ENCODE measurements at regions not wholly inside any gene's neighbourhood (a gene's known extent, or its start where the extent isn't known, plus 50 kb on each side); places are given as distances from the start of the nearest gene placed in this dataset.

DNA sequence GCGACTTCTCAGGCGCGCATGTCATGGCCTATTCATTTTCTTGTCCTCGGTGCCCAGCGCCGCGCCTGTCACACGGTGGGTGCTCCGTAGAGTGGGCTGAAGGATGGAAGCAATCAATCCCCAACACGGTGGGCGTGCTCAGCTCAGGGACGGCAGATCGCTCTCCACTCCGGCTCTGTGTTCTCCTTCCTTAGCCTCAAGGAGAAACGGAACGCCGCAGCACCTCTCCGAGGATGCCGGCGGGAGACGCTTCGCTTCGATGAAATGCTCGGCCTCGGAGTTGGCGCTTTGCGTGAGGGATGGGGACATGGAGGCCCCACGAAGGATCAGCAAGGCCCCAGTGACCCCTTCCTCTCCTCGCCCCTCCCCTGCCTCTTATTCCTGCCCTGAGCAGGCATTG is 199.5 kb downstream of the C9orf50 start:
- H3K36me3 ChIP-seq = no peaks in the 10 kb centered on the region
- H3K27me3 ChIP-seq = no peaks in the 10 kb centered on the region
- no peak overlapping the region for H3K4me3 ChIP-seq
- H3K4me1 ChIP-seq = peaks cover 9 to 21% (median 11%) of the 10 kb centered on the region in 4 donors
- peak overlapping the region in 1 of 5 donors; percentile 0 for H3K27ac ChIP-seq
- TF ChIP-seq POLR2AphosphoS5 (IDR thresholded peaks at IDR 0.05) = no peak
- TF ChIP-seq EP300 (IDR thresholded peaks at IDR 0.05) = no peak
- intact Hi-C loops (cut with DNase I; ENCODE audit: low total_unique reads) = no loop called here
- H3K9me3 ChIP-seq = no peaks in the 10 kb centered on the region
- DNase-seq = no peak
- 85 to 91% (median 89%) methylated on average over 28 to 29 of the region's 29 CpGs for WGBS, 5 donors

- H3K4me1 ChIP-seq = peaks cover 10 to 28% (median 14%) of the 10 kb centered on the region in 4 donors
- H3K27me3 ChIP-seq = no peaks in the 10 kb centered on the region
- H3K9me3 ChIP-seq = no peaks in the 10 kb centered on the region
- 83 to 90% (median 87%) methylated on average over 9 to 10 of the region's 10 CpGs for WGBS, 5 donors
- H3K4me3 ChIP-seq = no peak overlapping the region
- no peaks in the 10 kb centered on the region for H3K36me3 ChIP-seq
- no peak for DNase-seq
- H3K27ac ChIP-seq = no peak overlapping the region
- intact Hi-C loops (cut with DNase I; ENCODE audit: low total_unique reads) = no loop called here
- TF ChIP-seq, protein P1, sequence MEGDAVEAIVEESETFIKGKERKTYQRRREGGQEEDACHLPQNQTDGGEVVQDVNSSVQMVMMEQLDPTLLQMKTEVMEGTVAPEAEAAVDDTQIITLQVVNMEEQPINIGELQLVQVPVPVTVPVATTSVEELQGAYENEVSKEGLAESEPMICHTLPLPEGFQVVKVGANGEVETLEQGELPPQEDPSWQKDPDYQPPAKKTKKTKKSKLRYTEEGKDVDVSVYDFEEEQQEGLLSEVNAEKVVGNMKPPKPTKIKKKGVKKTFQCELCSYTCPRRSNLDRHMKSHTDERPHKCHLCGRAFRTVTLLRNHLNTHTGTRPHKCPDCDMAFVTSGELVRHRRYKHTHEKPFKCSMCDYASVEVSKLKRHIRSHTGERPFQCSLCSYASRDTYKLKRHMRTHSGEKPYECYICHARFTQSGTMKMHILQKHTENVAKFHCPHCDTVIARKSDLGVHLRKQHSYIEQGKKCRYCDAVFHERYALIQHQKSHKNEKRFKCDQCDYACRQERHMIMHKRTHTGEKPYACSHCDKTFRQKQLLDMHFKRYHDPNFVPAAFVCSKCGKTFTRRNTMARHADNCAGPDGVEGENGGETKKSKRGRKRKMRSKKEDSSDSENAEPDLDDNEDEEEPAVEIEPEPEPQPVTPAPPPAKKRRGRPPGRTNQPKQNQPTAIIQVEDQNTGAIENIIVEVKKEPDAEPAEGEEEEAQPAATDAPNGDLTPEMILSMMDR (IDR thresholded peaks at IDR 0.05) = no peak
- no peak for TF ChIP-seq POLR2AphosphoS5 (IDR thresholded peaks at IDR 0.05)
- TF ChIP-seq EP300 (IDR thresholded peaks at IDR 0.05) = no peak
- TF ChIP-seq POLR2A (IDR thresholded peaks at IDR 0.05) = no peak
Observed at GRCh38 chr9:129420721-129421120, 200.2 kb downstream of the C9orf50 start.

GRCh38 chr9:129419382-129419899 is 201.5 kb downstream of the C9orf50 start:
- H3K4me3 ChIP-seq = no peak overlapping the region
- 82 to 87% (median 84%) methylated on average over 7 of the region's 7 CpGs for WGBS, 5 donors
- no peaks in the 10 kb centered on the region for H3K27me3 ChIP-seq
- H3K9me3 ChIP-seq = no peaks in the 10 kb centered on the region
- TF ChIP-seq EP300 (IDR thresholded peaks at IDR 0.05) (no peak), POLR2AphosphoS5 (IDR thresholded peaks at IDR 0.05) (no peak)
- peaks cover 22 to 38% (median 24%) of the 10 kb centered on the region in 4 donors for H3K4me1 ChIP-seq
- intact Hi-C loops (cut with DNase I; ENCODE audit: low total_unique reads) = no loop called here
- H3K27ac ChIP-seq = no peak overlapping the region
- H3K36me3 ChIP-seq = no peaks in the 10 kb centered on the region
- DNase-seq = no peak

DNA sequence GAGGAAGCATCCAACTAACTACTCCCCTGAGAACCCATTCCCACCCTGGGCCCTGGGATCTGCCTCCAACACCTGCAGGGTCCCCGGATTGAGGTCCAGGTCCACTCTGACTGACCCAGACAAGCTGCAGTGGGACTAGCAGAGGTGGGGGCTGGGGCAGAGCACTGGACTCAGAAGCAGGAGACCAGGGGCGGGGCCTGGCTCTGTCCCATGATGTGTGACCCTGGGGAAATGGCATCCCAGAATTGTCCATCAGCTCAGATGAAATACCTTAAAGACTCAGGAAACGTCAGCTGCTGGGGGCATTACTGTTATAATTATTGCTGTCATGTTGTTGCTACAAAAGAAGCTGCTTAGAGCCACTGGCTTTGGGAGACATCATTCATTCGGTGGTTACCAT is 202.4 kb downstream of the C9orf50 start:
- intact Hi-C loops (cut with DNase I; ENCODE audit: low total_unique reads) = no loop called here
- TF ChIP-seq POLR2AphosphoS5 (IDR thresholded peaks at IDR 0.05) (no peak), POLR2A (IDR thresholded peaks at IDR 0.05) (no peak), EP300 (IDR thresholded peaks at IDR 0.05) (no peak)
- TF ChIP-seq, protein P1 (IDR thresholded peaks at IDR 0.05) = no peak
- H3K9me3 ChIP-seq = no peaks in the 10 kb centered on the region
- H3K36me3 ChIP-seq = no peaks in the 10 kb centered on the region
- no peak overlapping the region for H3K27ac ChIP-seq
- no peaks in the 10 kb centered on the region for H3K27me3 ChIP-seq
- no peak overlapping the region for H3K4me3 ChIP-seq
- no peak for DNase-seq
- WGBS, 5 donors = 81 to 92% (median 85%) methylated on average over 4 of the region's 4 CpGs
- peaks cover 27 to 44% (median 31%) of the 10 kb centered on the region in 4 donors for H3K4me1 ChIP-seq

DNA sequence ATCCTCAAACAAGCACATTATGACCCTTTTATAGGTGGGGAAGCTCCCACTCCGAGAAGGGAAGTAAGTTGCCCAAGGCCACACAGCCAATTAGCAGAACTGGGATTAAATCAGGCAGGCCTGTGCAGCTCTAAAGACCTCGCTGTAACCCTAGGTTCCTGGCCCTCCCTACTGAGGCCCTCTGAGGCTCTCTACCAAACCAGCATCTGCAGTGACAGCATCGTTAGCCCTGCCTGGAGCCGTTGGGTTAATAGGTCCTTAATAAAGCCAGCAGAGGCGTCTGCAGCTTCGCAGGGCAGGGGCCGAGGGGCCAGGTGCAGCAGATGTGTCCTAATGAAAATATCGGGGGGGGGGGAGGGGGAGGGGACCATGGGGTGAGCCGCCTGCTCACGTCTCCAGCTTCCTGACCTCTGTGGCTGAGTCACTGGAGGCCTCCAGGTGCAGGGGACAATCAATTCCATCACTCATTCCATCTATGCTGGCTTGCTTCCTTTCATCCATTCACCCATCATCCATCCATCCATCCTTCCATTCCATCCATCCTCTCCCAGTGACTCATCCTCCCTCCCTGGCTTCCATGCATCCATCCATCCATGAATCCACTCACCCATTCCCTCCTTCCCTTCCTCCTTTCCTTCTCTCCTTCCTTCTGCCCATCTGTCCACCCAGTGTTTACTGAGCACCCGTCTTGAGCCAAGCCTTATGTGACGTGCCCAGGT is 203.9 kb downstream of the C9orf50 start:
- Histone ChIP-seq H3K4me3 (no peak overlapping the region), H3K27me3 (no peaks in the 10 kb centered on the region), H3K9me3 (no peaks in the 10 kb centered on the region), H3K36me3 (no peaks in the 10 kb centered on the region), H3K4me1 (peaks cover 24 to 40% (median 34%) of the 10 kb centered on the region in 4 donors), H3K27ac (peak overlapping the region in 4 of 5 donors; percentile 28 to 99 (median 51))
- intact Hi-C loops (cut with DNase I; ENCODE audit: low total_unique reads) = no loop called here
- no peak for DNase-seq
- TF ChIP-seq POLR2AphosphoS5 (IDR thresholded peaks at IDR 0.05) (no peak), EP300 (IDR thresholded peaks at IDR 0.05) (no peak), POLR2A (IDR thresholded peaks at IDR 0.05) (no peak)
- TF ChIP-seq, protein P1 (IDR thresholded peaks at IDR 0.05) = no peak
- 58 to 64% (median 58%) methylated on average over 8 to 12 of the region's 12 CpGs for WGBS, 5 donors
